BJ (cell line): ENCODE measurements at regions not wholly inside any gene's neighbourhood (a gene's known extent, or its start where the extent isn't known, plus 50 kb on each side); places are given as distances from the start of the nearest gene placed in this dataset.

ENCODE experiments used
- CTCF ChIA-PET: fragments of 350-600 bp; formaldehyde crosslinking; extraction: SDS; loops from one replicate; lab custom pipeline; 2021; ENCODE audit warnings: antibody characterized with exemption, inconsistent platforms; lab: Yijun Ruan, JAX
- POLR2A ChIA-PET: fragments of 300-600 bp; sonication (Branson Sonifier 250); formaldehyde crosslinking; extraction: SDS; loops from one replicate; lab custom pipeline; 2021; ENCODE audit warnings: antibody characterized with exemption; lab: Charles Lee
- DNase-seq: peaks from one replicate; pipeline ENCODE4 v3.0.0-alpha.2; 2011; ENCODE audit warnings: low read depth
- H3K27me3 ChIP-seq: 2 replicates; pipeline ENCODE4 v1.6.0; 2011; ENCODE audit warnings: low read length; ENCODE audit not compliant: control insufficient read depth, insufficient read depth
- H3K36me3 ChIP-seq: 2 replicates; pipeline ENCODE4 v1.5.1; 2011; ENCODE audit warnings: low read length; ENCODE audit not compliant: control insufficient read depth, insufficient read depth
- H3K4me3 ChIP-seq: 2 replicates; pipeline ENCODE4 v1.5.1; 2011; ENCODE audit warnings: low read depth, mild to moderate bottlenecking, control low read depth, low read length
- CTCF ChIP-seq: IDR thresholded peaks from 2 replicates; pipeline ENCODE4 v1.5.1; 2011; ENCODE audit warnings: low read depth, mild to moderate bottlenecking, control low read depth, inconsistent platforms, low read length, moderate library complexity; ENCODE audit not compliant: insufficient read depth

- CTCF ChIA-PET, result no interaction called here
- TF ChIP-seq CTCF, result no peak
- peaks cover 6% of the 10 kb centered on the region for H3K27me3 ChIP-seq
- H3K4me3 ChIP-seq, result no peak overlapping the region
- POLR2A ChIA-PET, result no interaction called here
- no peak for DNase-seq
- H3K36me3 ChIP-seq, result no peaks in the 10 kb centered on the region
These were observed 123.4 kb downstream of the CRYAA start for GRCh38 chr21:43292041-43292865.

- ChIA-PET CTCF (no interaction called here), POLR2A (no interaction called here)
- H3K4me3 ChIP-seq, result no peak overlapping the region
- DNase-seq, result no peak
- no peaks in the 10 kb centered on the region for H3K36me3 ChIP-seq
- H3K27me3 ChIP-seq, result peaks cover 6% of the 10 kb centered on the region
- no peak for TF ChIP-seq CTCF
These were observed 122.6 kb downstream of the CRYAA start for GRCh38 chr21:43291347-43291950.

- ChIA-PET CTCF (interaction anchor here (0.6 kb wide), 1 partner anchor 29 kb away, joined by 3 read pairs; no protein-coding TSS in a partner anchor), POLR2A (no interaction called here)
- Histone ChIP-seq H3K27me3 (peaks cover 7% of the 10 kb centered on the region), H3K36me3 (no peaks in the 10 kb centered on the region), H3K4me3 (no peak overlapping the region)
- no peak for DNase-seq
- TF ChIP-seq CTCF, result no peak
These were observed 121.9 kb downstream of the CRYAA start for GRCh38 chr21:43290421-43291346.

- no peak for DNase-seq
- Histone ChIP-seq H3K27me3 (peaks cover 7% of the 10 kb centered on the region), H3K36me3 (no peaks in the 10 kb centered on the region), H3K4me3 (no peak overlapping the region)
- ChIA-PET CTCF (no interaction called here), POLR2A (no interaction called here)
- TF ChIP-seq CTCF, result no peak
These were observed 121.2 kb downstream of the CRYAA start for GRCh38 chr21:43289966-43290365.

GRCh38 chr21:43289442-43289841, 120.6 kb downstream of the CRYAA start:
- H3K27me3 ChIP-seq, result peaks cover 7% of the 10 kb centered on the region
- no peaks in the 10 kb centered on the region for H3K36me3 ChIP-seq
- CTCF ChIA-PET, result no interaction called here
- H3K4me3 ChIP-seq, result no peak overlapping the region
- POLR2A ChIA-PET, result no interaction called here
- no peak for DNase-seq
- no peak for TF ChIP-seq CTCF
